SJCRH30 (cell line): ENCODE measurements at regions not wholly inside any gene's neighbourhood (a gene's known extent, or its start where the extent isn't known, plus 50 kb on each side); places are given as distances from the start of the nearest gene placed in this dataset.
A peak's percentile ranks its signal among the peaks of the same experiment; 100 is the strongest.
"Not testable (repeated sequence)": the region's sequence is repeated elsewhere in the genome, so short reads cannot be mapped to it uniquely, and the experiment has no call there.

Experiments used
- DNase-seq, 2 experiments: peaks; one replicate each; pipeline ENCODE4 v3.0.0-alpha.2; 2015 to 2020
- H3K27ac ChIP-seq: fragments of 250-450 bp; sonication (Bioruptor Pico); 2 replicates; pipeline ENCODE4 v1.5.1; 2020; ENCODE audit warnings: mild to moderate bottlenecking, moderate library complexity
- H3K27me3 ChIP-seq: fragments of 250-450 bp; sonication (Bioruptor Pico); 2 replicates; pipeline ENCODE4 v1.5.1; 2020; ENCODE audit warnings: mild to moderate bottlenecking, moderate library complexity
- H3K36me3 ChIP-seq: fragments of 250-450 bp; sonication (Bioruptor Pico); 2 replicates; pipeline ENCODE4 v1.5.1; 2020; ENCODE audit warnings: mild to moderate bottlenecking, moderate library complexity
- H3K4me1 ChIP-seq: fragments of 250-450 bp; sonication (Bioruptor Pico); 2 replicates; pipeline ENCODE4 v1.5.1; 2020; ENCODE audit warnings: mild to moderate bottlenecking, moderate library complexity
- H3K4me3 ChIP-seq: fragments of 250-450 bp; sonication (Bioruptor Pico); 2 replicates; pipeline ENCODE4 v1.5.1; 2020; ENCODE audit warnings: mild to moderate bottlenecking, moderate library complexity
- H3K9me3 ChIP-seq: fragments of 250-450 bp; sonication (Bioruptor Pico); replicated peaks from 2 replicates; pipeline ENCODE4 v1.5.1; 2020; ENCODE audit warnings: mild to moderate bottlenecking, moderate library complexity

GRCh38 chr3:44132061-44132460 lies 109.6 kb upstream of the TOPAZ1 start:
- no peak overlapping the region for H3K27ac ChIP-seq
- DNase-seq, result no peak
- no peak overlapping the region for H3K4me3 ChIP-seq
- H3K4me1 ChIP-seq, result no peaks in the 10 kb centered on the region
- H3K9me3 ChIP-seq, result no peaks in the 10 kb centered on the region
- H3K36me3 ChIP-seq, result no peaks in the 10 kb centered on the region
- no peaks in the 10 kb centered on the region for H3K27me3 ChIP-seq

GRCh38 chr3:44132593-44132992 lies 109.1 kb upstream of the TOPAZ1 start:
- no peak for DNase-seq
- Histone ChIP-seq H3K9me3 (no peaks in the 10 kb centered on the region), H3K27ac (no peak overlapping the region), H3K4me1 (no peaks in the 10 kb centered on the region), H3K36me3 (no peaks in the 10 kb centered on the region), H3K27me3 (no peaks in the 10 kb centered on the region), H3K4me3 (no peak overlapping the region)

- DNase-seq, result peak; percentile 8 to 14
- Histone ChIP-seq H3K27ac (no peak overlapping the region), H3K9me3 (no peaks in the 10 kb centered on the region), H3K27me3 (no peaks in the 10 kb centered on the region), H3K4me3 (no peak overlapping the region), H3K36me3 (no peaks in the 10 kb centered on the region), H3K4me1 (no peaks in the 10 kb centered on the region)
Observed at GRCh38 chr3:44136421-44136820, 105.3 kb upstream of the TOPAZ1 start.

GRCh38 chr3:44146073-44146472 lies 95.6 kb upstream of the TOPAZ1 start:
- Histone ChIP-seq H3K9me3 (no peaks in the 10 kb centered on the region), H3K27ac (no peak overlapping the region), H3K36me3 (no peaks in the 10 kb centered on the region), H3K4me3 (no peak overlapping the region), H3K27me3 (no peaks in the 10 kb centered on the region), H3K4me1 (no peaks in the 10 kb centered on the region)
- DNase-seq, result no peak

GRCh38 chr3:44159696-44160300 lies 81.9 kb upstream of the TOPAZ1 start:
- Histone ChIP-seq H3K27me3 (no peaks in the 10 kb centered on the region), H3K27ac (no peak overlapping the region), H3K4me3 (no peak overlapping the region), H3K9me3 (no peaks in the 10 kb centered on the region), H3K36me3 (no peaks in the 10 kb centered on the region), H3K4me1 (no peaks in the 10 kb centered on the region)
- DNase-seq, result no peak

GRCh38 chr3:44160818-44161217 lies 80.9 kb upstream of the TOPAZ1 start:
- Histone ChIP-seq H3K36me3 (no peaks in the 10 kb centered on the region), H3K9me3 (no peaks in the 10 kb centered on the region), H3K27ac (no peak overlapping the region), H3K4me3 (no peak overlapping the region), H3K4me1 (no peaks in the 10 kb centered on the region), H3K27me3 (no peaks in the 10 kb centered on the region)
- no peak for DNase-seq

- H3K36me3 ChIP-seq, result no peaks in the 10 kb centered on the region
- no peak for DNase-seq
- no peak overlapping the region for H3K27ac ChIP-seq
- no peaks in the 10 kb centered on the region for H3K9me3 ChIP-seq
- H3K4me3 ChIP-seq, result no peak overlapping the region
- H3K4me1 ChIP-seq, result no peaks in the 10 kb centered on the region
- no peaks in the 10 kb centered on the region for H3K27me3 ChIP-seq
Observed at GRCh38 chr3:44171891-44172290, 69.8 kb upstream of the TOPAZ1 start.

GRCh38 chr3:44172701-44173100 lies 69.0 kb upstream of the TOPAZ1 start:
- not testable (repeated sequence) for H3K4me3 ChIP-seq, H3K36me3 ChIP-seq, H3K4me1 ChIP-seq, H3K27ac ChIP-seq, H3K9me3 ChIP-seq, H3K27me3 ChIP-seq, DNase-seq

- no peak for DNase-seq
- Histone ChIP-seq H3K9me3 (no peaks in the 10 kb centered on the region), H3K27me3 (no peaks in the 10 kb centered on the region), H3K36me3 (no peaks in the 10 kb centered on the region), H3K27ac (no peak overlapping the region), H3K4me3 (no peak overlapping the region), H3K4me1 (no peaks in the 10 kb centered on the region)
Observed at GRCh38 chr3:44173263-44173662, 68.4 kb upstream of the TOPAZ1 start.

GRCh38 chr3:44175070-44175469 lies 66.6 kb upstream of the TOPAZ1 start:
- no peak for DNase-seq
- no peaks in the 10 kb centered on the region for H3K27me3 ChIP-seq

GRCh38 chr3:44179246-44179645 lies 62.4 kb upstream of the TOPAZ1 start:
- peak; percentile 66 to 78 for DNase-seq
- Histone ChIP-seq H3K4me3 (no peak overlapping the region), H3K27me3 (no peaks in the 10 kb centered on the region), H3K9me3 (no peaks in the 10 kb centered on the region), H3K4me1 (peaks cover 10% of the 10 kb centered on the region), H3K36me3 (no peaks in the 10 kb centered on the region), H3K27ac (peak overlapping the region; percentile 22; the same call in 1 of the 2 replicates)

More at GRCh38 chr3:44175070-44175469, 66.6 kb upstream of the TOPAZ1 start:
- Histone ChIP-seq H3K27ac (no peak overlapping the region), H3K4me1 (peaks cover 10% of the 10 kb centered on the region), H3K9me3 (no peaks in the 10 kb centered on the region), H3K36me3 (no peaks in the 10 kb centered on the region), H3K4me3 (no peak overlapping the region)

- H3K4me3 ChIP-seq, result peak overlapping the region; percentile 15; the same call in 1 of the 2 replicates
- H3K9me3 ChIP-seq, result no peaks in the 10 kb centered on the region
- no peaks in the 10 kb centered on the region for H3K27me3 ChIP-seq
- no peaks in the 10 kb centered on the region for H3K36me3 ChIP-seq
- H3K4me1 ChIP-seq, result 0 out of 2 replicates have a peak, but pooled peaks cover 3% of the 10 kb centered on the region
- peak; percentile 4 to 33 for DNase-seq
- H3K27ac ChIP-seq, result no peak overlapping the region
Observed at GRCh38 chr3:44184319-44184953, 57.2 kb upstream of the TOPAZ1 start.

- Histone ChIP-seq H3K4me1 (no peaks in the 10 kb centered on the region), H3K27me3 (no peaks in the 10 kb centered on the region), H3K36me3 (no peaks in the 10 kb centered on the region), H3K4me3 (no peak overlapping the region), H3K27ac (no peak overlapping the region), H3K9me3 (no peaks in the 10 kb centered on the region)
- no peak for DNase-seq
Observed at GRCh38 chr3:44185396-44185915, 56.2 kb upstream of the TOPAZ1 start.

- no peak for DNase-seq
- Histone ChIP-seq H3K9me3 (no peaks in the 10 kb centered on the region), H3K4me1 (no peaks in the 10 kb centered on the region), H3K27me3 (no peaks in the 10 kb centered on the region), H3K36me3 (no peaks in the 10 kb centered on the region), H3K4me3 (no peak overlapping the region), H3K27ac (no peak overlapping the region)
Observed at GRCh38 chr3:44186111-44186672, 55.5 kb upstream of the TOPAZ1 start.

- Histone ChIP-seq H3K9me3 (no peaks in the 10 kb centered on the region), H3K27ac (no peak overlapping the region), H3K27me3 (no peaks in the 10 kb centered on the region), H3K4me1 (no peaks in the 10 kb centered on the region), H3K36me3 (no peaks in the 10 kb centered on the region), H3K4me3 (no peak overlapping the region)
- no peak for DNase-seq
Observed at GRCh38 chr3:44186712-44187111, 55.0 kb upstream of the TOPAZ1 start.
